PFSK-1 (cell line): ENCODE measurements at regions not wholly inside any gene's neighbourhood (a gene's known extent, or its start where the extent isn't known, plus 50 kb on each side); places are given as distances from the start of the nearest gene placed in this dataset.

Source experiments
- POLR2AphosphoS5 ChIP-seq: IDR thresholded peaks from 2 replicates; pipeline ENCODE4 v1.6.1; 2012; ENCODE audit warnings: low read depth, mild to moderate bottlenecking, control low read depth, low read length, moderate library complexity
- REST ChIP-seq, 2 experiments: IDR thresholded peaks; 2 replicates each; pipeline versions ENCODE4 v1.6.1 to v1.8.0; 2011 to 2012; ENCODE audit warnings: low read depth in 2 of 2, low read length in 2 of 2, control low read depth in 1 of 2, inconsistent platforms in 1 of 2, mild to moderate bottlenecking in 1 of 2, moderate library complexity in 1 of 2; ENCODE audit not compliant: insufficient read depth in 1 of 2
- SIN3A ChIP-seq: IDR thresholded peaks from 2 replicates; pipeline ENCODE4 v1.6.1; 2012; ENCODE audit warnings: mild to moderate bottlenecking, low read length, moderate library complexity, borderline replicate concordance; ENCODE audit not compliant: insufficient read depth

- no peak for TF ChIP-seq POLR2AphosphoS5
- TF ChIP-seq REST (IDR thresholded peaks at IDR 0.05; ENCODE audit: insufficient read depth in 1 of 2, low read depth in 2 of 2, low read length in 2 of 2): no peak
- no peak for TF ChIP-seq SIN3A
Observed at GRCh38 chr1:232357416-232357815, 272.5 kb downstream of the SIPA1L2 start.
